GM04504 (cell line): ENCODE measurements at regions not wholly inside any gene's neighbourhood (a gene's known extent, or its start where the extent isn't known, plus 50 kb on each side); places are given as distances from the start of the nearest gene placed in this dataset.

Experiments
- DNase-seq: peaks from one replicate; pipeline ENCODE4 v3.0.0-alpha.2; 2012; ENCODE audit warnings: low read depth

DNA sequence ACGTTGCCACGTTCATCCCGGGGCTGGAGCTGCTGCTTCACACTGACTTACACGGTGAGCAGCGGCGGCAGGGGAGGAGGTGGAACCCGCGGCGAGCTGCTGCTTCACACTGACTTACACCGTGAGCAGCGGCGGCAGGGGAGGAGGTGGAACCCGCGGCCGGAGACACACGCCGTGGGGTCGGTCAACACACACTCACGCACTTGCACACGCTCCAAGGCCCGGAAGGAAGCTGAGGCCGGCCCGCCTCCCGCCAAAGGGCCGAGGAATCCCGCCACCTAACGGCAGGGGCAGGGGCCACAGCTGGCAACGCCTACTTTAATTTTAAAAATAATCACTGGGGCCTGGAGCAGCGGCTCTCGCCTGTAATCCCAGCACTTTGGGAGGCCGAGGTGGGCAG lies 94.4 kb upstream of the FOXC1 start:
- no peak for DNase-seq

DNA sequence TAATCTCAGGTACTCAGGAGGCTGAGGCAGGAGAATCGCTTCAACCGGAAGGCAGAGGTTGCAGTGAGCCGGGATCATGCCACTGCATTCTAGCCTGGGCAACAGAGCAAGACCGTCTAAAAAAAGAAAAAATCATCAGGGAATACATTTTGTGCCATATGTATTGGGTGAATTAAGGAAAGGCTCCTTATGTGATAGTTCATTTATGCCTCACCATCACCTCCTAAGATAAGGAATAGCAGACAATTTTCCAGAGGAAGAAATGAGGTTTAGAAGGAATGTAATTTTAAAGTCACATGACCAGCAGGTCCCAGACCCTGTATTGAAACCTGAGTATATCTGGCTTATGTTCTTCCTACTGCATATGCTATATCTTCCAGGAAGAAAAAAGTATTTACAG lies 93.9 kb upstream of the FOXC1 start:
- DNase-seq = no peak

- DNase-seq = no peak
Observed at GRCh38 chr6:1516742-1517520, 92.8 kb upstream of the FOXC1 start.

- DNase-seq = no peak
Observed at GRCh38 chr6:1518855-1519254, 90.9 kb upstream of the FOXC1 start.

DNA sequence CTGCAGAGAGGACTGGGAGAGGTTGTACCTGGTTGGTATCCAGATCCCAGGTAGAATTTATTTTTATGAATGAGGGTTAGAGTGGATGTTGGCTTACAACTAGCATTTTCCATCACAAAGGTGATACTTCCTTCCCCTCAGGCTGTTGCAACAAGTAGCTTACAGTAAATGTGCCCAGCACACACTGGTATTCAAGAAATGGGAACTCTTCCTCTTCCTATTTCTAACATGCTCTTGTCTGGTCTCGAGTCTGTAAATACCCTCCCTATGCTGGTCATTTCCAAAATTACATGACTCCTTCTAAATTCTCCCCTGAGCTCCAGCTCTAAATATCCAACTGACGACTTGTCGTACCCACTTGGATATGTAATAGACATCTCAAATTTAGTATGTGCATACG lies 90.1 kb upstream of the FOXC1 start:
- no peak for DNase-seq

- DNase-seq = no peak
Observed at GRCh38 chr6:1522779-1523178, 86.9 kb upstream of the FOXC1 start.

DNA sequence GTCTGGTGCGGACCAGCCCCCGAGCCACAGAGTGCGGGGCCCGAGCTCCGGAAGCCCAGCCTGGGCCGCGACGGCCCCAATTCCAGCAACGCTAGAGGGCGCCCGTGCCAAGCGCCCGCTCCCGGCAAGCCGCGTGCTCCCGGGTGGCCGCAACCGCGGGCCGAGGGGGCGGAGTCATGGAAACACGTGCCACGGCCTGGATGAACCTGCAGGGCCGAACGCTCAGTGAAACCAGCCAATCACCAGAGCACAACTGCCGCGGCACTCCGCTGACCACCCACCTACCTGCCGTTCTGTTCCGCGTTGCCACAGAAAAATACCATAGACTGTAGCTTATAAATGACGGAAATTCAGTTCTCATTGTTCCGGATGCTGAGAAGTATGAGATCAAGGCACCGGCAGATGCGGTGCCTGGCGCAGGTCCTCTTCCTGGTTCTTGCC lies 85.7 kb upstream of the FOXC1 start:
- DNase-seq = no peak

DNA sequence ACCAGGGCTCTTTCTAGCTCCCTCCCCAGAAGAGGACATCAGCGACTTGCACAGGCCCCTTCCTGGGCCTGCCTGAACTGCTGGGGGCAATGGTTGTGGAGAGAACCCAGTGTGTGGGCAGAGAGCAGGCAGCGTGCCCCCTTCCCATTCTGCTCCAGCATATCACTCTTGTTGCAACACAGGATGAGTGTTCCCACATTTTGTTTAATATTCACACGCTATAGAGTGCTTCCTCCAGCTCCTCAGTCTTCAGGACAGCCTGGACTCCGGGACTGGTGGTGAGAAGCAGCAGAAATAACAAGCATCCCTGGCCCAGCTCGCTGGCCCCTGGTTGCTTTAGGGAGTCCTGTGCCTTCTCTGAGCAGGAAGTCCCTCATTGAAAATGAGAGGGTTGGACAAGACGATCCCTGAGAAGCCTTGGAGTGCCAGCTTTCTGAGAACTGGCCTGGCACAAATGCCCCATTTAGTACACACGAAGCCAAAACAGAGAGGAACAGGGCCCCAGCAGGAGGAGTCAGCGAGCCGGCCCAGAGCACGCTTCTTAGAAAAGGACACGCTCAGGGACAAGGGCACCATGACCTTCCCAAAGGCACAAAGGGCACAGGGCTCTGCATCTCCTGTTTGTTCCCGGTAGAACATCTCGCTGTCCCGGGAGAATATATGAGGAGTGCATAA lies 84.2 kb upstream of the FOXC1 start:
- no peak for DNase-seq

DNA sequence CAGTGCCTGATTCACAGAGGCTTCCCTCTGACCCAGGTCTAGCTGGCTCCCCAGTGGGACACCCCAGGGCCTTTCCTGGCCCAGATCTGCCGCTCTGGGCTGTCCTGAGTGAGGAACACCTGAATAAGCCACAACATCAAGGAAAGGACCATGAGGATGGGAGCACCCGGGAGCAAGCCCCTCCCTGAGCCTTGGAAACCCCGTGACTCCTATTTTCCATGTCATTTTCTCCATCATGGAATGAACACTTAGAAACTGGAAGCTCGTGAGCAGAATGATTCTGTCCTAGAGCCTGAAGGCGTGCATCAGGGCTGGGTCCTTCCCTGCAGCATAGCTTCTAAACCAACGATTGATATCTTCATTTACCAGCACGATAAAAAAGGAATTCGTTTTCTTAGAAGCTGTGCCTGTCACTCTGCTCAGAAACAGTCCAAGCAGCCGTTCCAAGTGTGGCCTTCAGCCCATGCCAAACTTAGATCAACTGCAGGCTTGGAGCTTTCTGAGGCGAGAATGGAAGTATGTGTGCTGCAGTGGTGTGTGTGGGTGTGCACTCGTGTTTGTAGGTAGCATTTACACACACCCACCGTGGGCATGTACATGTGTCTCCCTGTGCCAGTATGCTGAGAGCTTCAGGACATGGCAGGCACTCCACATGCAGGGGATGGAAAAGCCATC lies 83.2 kb upstream of the FOXC1 start:
- DNase-seq = no peak

GRCh38 chr6:1527073-1527457 lies 82.7 kb upstream of the FOXC1 start:
- no peak for DNase-seq

GRCh38 chr6:1535295-1535694 lies 74.4 kb upstream of the FOXC1 start:
- no peak for DNase-seq

GRCh38 chr6:1536526-1537429 lies 72.9 kb upstream of the FOXC1 start:
- DNase-seq = no peak

GRCh38 chr6:1538369-1538768 lies 71.3 kb upstream of the FOXC1 start:
- no peak for DNase-seq

DNA sequence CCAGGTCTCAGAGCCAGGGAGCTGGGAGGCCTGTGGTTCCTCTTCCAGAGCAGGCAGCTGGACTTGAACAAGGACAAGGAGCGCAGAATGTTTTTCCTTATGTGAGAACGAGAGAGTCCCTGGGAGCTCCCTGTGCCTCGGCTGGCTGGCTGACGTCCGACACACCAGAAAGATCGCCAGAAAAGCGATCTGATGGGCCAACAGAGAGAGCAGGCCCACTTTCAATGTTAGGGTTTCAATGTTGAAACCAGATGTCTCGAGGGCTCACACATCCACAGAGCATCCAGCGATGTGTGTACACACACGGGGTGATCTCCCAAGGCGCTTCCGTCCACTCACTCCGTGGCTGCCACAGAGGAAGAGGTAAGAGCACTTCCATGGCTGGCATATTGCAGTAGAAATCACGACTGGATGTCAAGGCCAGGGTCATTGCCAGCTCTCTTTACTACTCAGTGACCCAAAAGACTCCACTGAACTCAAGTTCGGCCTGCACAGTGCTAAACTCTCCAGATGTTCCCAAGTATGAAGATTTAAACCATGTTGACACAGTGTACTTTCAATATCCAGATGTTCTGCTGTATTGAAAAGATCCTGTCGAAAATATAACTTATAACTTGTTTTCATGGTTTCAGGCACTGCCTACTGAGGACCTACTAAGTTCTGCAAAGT lies 70.8 kb upstream of the FOXC1 start:
- DNase-seq = no peak

DNA sequence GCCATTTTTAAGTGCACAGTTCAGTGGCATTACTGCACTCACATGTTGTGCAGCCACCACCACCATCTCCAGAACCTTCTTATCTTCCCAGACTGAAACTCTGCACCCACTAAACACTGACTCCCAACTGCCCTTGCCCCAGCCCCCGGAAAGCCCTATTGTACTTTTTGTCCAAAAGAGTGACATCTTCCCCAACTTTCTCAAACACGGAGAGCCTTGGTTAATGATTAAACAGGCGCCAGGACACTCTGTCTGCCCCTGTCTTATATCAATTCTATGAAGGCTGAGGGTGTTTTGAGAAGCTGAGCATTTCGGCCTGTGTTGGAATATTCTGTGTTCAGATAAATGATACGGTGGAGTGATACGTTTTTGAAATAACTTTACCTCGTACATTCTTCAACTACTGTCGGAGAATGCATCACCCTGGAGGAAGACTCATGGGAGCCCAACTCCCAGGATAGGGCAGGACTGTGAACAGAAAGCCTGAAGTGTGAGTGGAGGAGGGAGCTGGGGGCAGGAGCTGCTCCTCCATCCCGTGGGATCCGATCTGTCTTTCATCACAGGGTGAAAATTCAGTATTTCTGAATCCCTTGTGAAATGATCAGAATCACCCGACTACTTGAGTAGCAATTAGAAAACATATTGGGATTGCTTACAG lies 68.7 kb upstream of the FOXC1 start:
- no peak for DNase-seq

- DNase-seq = no peak
Observed at GRCh38 chr6:1542335-1542734, 67.4 kb upstream of the FOXC1 start.

- no peak for DNase-seq
Observed at GRCh38 chr6:1542764-1543163, 67.0 kb upstream of the FOXC1 start.

DNA sequence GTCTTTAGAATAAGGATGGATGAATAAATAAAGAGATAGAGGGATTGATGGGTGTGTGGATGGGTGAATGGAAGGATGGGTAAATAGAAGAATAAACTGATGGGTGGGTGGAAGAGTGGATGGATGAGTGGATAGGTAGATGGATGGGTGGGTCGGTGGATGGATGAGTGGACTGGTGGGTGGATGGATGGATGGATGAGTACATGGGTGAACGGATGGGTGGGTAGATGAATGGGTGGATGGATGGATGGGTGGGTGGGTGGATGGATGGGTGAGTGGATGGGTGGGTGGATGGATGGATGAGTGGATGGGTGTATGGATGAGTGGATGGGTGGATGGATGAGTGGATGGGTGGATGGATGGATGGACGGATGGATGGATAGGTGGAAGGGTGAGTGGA lies 65.7 kb upstream of the FOXC1 start:
- no peak for DNase-seq

DNA sequence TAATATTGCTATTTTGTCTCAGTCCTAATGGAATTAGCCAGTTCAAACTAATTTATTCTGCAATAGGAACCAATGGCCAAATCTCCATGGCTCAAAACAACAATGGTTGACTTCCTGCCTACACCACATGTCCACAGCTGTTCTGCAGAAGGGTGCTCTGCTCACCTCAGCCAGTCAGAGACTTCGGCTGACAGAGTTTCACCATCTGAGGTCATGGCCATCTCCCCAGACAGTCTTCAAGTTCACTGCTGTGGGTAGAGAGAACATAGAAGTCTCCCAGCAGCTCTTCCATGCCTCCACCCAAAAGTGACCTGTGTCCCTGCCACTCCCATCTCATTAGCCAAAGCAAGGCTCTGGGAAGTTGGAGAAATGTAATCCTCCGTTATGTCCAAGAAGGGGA lies 65.1 kb upstream of the FOXC1 start:
- DNase-seq = no peak

DNA sequence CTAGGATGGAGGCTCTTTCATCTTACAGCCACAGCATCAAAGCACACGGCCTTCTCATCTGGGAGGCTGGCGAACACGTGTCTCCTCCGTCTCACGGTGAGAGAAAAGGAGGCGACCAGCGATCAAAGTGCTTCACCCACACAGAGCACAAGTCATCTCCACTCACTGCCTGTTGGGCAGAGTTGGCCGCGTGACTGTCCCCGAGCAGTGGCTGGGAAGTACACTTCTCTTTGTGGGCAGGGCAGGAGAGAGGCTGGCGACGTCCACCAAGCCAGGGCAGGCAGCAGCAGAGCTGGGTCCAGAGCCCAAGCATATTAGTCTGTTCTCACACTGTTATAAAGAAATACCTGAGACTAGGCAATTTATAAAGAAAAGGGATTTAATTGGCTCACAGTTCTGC lies 64.1 kb upstream of the FOXC1 start:
- no peak for DNase-seq

DNA sequence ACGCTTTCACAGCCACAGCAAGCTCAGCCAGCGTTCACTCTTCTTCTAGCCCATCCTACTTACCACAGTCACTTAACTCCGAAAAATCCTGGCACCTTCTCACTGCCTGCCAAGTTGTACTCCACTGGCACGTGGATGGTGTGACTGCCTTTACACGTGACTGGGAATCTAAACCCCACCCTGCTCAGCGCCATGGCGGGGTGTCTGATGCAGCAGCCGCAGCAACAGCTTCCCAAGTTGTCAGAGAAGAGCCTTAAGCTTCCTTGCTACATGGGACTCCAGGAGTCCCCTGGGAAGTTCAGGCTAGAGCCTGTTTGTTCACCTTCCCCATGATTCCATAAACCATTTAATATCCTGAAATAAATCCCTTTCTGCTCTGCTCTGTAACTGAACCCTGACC lies 61.9 kb upstream of the FOXC1 start:
- DNase-seq = no peak
